Stimulated activated CD8-positive, alpha-beta memory T cell treated with anti-CD3 and anti-CD28 coated beads, Interleukin-12 subunit alpha, Interleukin-12 subunit beta, amount 100 ng/mL, for 1 hour (primary cell): ENCODE measurements at regions not wholly inside any gene's neighbourhood (a gene's known extent, or its start where the extent isn't known, plus 50 kb on each side); places are given as distances from the start of the nearest gene placed in this dataset.
A peak's percentile ranks its signal among the peaks of the same experiment; 100 is the strongest.
"Not testable (repeated sequence)": the region's sequence is repeated elsewhere in the genome, so short reads cannot be mapped to it uniquely, and the experiment has no call there.

Experiments
- DNase-seq: peaks from one replicate; pipeline ENCODE4 v3.0.0-alpha.2; 2020; ENCODE audit warnings: low read depth

- DNase-seq = no peak
These were observed 127.1 kb upstream of the GLRA1 start for GRCh38 chr5:152051499-152052454.

- no peak for DNase-seq
These were observed 121.7 kb upstream of the GLRA1 start for GRCh38 chr5:152046361-152046760.

DNA sequence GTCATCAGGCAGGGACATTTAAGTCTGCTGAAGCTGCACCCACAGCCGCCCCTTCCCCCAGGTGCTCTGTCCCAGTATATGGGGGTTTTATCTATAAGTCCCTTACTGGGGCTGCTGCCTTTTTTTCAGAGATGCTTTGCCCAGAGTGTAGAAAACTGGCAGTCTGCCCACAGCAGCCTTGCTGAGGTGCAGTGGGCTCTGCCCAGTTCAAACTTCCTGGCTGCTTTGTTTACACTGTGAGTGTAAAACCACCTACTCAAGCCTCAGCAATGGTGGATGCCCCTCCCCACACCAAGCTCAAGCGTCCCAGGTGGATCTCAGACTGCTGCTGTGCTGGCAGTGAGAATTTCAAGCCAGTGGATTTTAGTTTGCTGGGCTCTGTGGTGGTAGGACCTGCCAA, 114.2 kb upstream of the GLRA1 start:
- not testable (repeated sequence) for DNase-seq

DNA sequence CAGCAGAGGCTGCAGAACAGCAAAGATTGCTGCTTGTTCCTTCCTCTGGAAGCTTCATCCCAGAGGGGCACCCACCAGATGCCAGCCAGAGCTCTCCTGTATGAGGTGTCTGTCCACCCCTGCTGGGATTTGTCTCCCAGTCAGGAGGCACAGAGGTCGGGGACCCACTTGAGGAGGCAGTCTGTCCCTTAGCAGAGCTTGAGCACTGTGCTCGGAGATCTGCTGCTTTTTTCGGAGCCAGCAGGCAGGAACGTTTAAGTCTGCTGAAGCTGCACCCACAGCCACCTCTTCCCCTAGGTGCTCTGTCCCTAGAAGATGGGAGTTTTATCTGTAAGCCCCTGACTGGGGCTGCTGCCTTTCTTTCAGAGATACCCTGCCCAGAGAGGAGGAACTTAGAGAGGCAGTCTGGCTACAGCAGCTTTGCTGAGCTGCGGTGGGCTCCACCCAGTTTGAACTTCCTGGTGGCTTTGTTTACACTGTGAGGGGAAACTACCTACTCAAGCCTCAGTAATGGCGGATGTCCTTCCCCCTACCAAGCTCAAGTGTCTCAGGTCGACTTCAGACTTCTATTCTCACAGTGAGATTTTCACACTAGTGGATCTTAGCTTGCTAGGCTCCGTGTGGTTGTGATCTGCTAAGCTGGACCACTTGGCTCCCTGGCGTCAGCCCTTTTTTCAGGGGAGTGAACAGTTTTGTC, 101.8 kb upstream of the GLRA1 start:
- DNase-seq = peak; percentile 11

GRCh38 chr5:152016421-152016820, 91.8 kb upstream of the GLRA1 start:
- no peak for DNase-seq

GRCh38 chr5:152007653-152008335, 83.1 kb upstream of the GLRA1 start:
- DNase-seq = no peak

GRCh38 chr5:152004095-152004494, 79.4 kb upstream of the GLRA1 start:
- no peak for DNase-seq
